K562 (cell line): ENCODE measurements at regions not wholly inside any gene's neighbourhood (a gene's known extent, or its start where the extent isn't known, plus 50 kb on each side); places are given as distances from the start of the nearest gene placed in this dataset.

ENCODE experiments used
- ATAC-seq: fragments of 200-7000 bp; cut with Tn5 transposase; 3 replicates; pipeline ENCODE4 v1.9.1; 2020; ENCODE audit warnings: moderate library complexity
- BruUV-seq: library from RNA; stranded (reverse); fragments of 400-500 nt; replicated peaks from 2 replicates; lab custom pipeline; 2021; lab: Mats Ljungman, UMichigan
- CTCF ChIA-PET: fragments of 300-600 bp; formaldehyde crosslinking; extraction: SDS; loops from one replicate; lab custom pipeline; 2021; ENCODE audit warnings: low intra/inter-chr PET ratio; lab: Yijun Ruan, JAX
- POLR2A ChIA-PET: fragments of 300-600, 350-650 bp; sonication (Branson Sonifier 250); formaldehyde crosslinking; extraction: SDS; loops from one replicate; lab custom pipeline; 2021; ENCODE audit warnings: antibody characterized with exemption, inconsistent platforms; lab: Yijun Ruan, JAX
- DNase-seq, 4 experiments: peaks; one replicate each; pipeline versions ENCODE4 v3.0.0 to v3.0.0-alpha.2; 2011 to 2018; ENCODE audit warnings: low spot score in 3 of 4, mixed read lengths in 3 of 4; ENCODE audit errors: extremely low read depth in 1 of 4
- FAIRE-seq: peaks from 2 replicates; lab custom pipeline; 2011; peaks lifted over from hg19 to GRCh38; lab: Jason Lieb, UNC
- H2AFZ ChIP-seq: 2 replicates; pipeline ENCODE4 v1.6.0; 2011; ENCODE audit warnings: low read depth, low read length, control low read depth, inconsistent platforms
- H3K27ac ChIP-seq: fragments of 200-600 bp; 3 replicates; pipeline ENCODE4 v1.8.0; 2011; ENCODE audit warnings: low read depth, mild to moderate bottlenecking, control low read depth, inconsistent platforms, low read length, moderate library complexity, mixed read lengths; ENCODE audit errors: extremely low read depth
- H3K27me3 ChIP-seq, 2 experiments: fragments of 300-600 bp in 1 of 2; 2 replicates in 1 of 2; 3 replicates in 1 of 2; pipeline versions ENCODE4 v1.6.0 to v1.8.0; 2011; ENCODE audit warnings: inconsistent platforms in 2 of 2, low read length in 2 of 2, mild to moderate bottlenecking in 1 of 2, mixed read lengths in 1 of 2, moderate library complexity in 1 of 2; ENCODE audit not compliant: control insufficient read depth in 2 of 2, insufficient read depth in 2 of 2
- H3K36me3 ChIP-seq: fragments of 300-600 bp; 3 replicates; pipeline ENCODE4 v1.8.0; 2011; ENCODE audit warnings: mild to moderate bottlenecking, low read length, inconsistent platforms; ENCODE audit not compliant: control insufficient read depth, insufficient read depth
- H3K4me1 ChIP-seq, 2 experiments: fragments of 200-600 bp in 1 of 2; replicated peaks in 1 of 2; 2 replicates in 1 of 2; 3 replicates in 1 of 2; pipeline versions ENCODE4 v1.5.1 to v1.8.0; 2011; ENCODE audit warnings: inconsistent platforms in 2 of 2, low read length in 2 of 2, mild to moderate bottlenecking in 1 of 2, mixed read lengths in 1 of 2, moderate library complexity in 1 of 2; ENCODE audit not compliant: control insufficient read depth in 2 of 2, insufficient read depth in 2 of 2
- H3K4me2 ChIP-seq: 2 replicates; pipeline ENCODE4 v1.6.1; 2011; ENCODE audit warnings: low read length, control low read depth, inconsistent platforms, mixed read lengths; ENCODE audit not compliant: insufficient read depth
- H3K4me3 ChIP-seq: fragments of 200-600 bp; sonication (generic), shearing (Covaris generic); 2 replicates; pipeline ENCODE4 v1.5.1; 2016; ENCODE audit warnings: control low read depth, inconsistent platforms
- H3K79me2 ChIP-seq: fragments of 200-600 bp; 3 replicates; pipeline ENCODE4 v1.8.0; 2011; ENCODE audit warnings: low read length, inconsistent platforms; ENCODE audit not compliant: control insufficient read depth, insufficient read depth
- H3K9ac ChIP-seq, 2 experiments: 2 replicates each; pipeline versions ENCODE4 v1.6.0 to v1.6.1; 2011; ENCODE audit warnings: low read depth in 2 of 2, low read length in 2 of 2, control low read depth in 1 of 2, inconsistent platforms in 1 of 2, mild to moderate bottlenecking in 1 of 2, mixed read lengths in 1 of 2; ENCODE audit not compliant: insufficient read depth in 1 of 2
- H3K9me1 ChIP-seq: one replicate; pipeline ENCODE4 v1.6.0; 2011; ENCODE audit warnings: inconsistent platforms, mild to moderate bottlenecking, low read length, moderate library complexity; ENCODE audit not compliant: control insufficient read depth, insufficient read depth
- H3K9me3 ChIP-seq: replicated peaks from 2 replicates; pipeline ENCODE4 v1.5.1; 2011; ENCODE audit warnings: low read depth, low read length, inconsistent platforms; ENCODE audit not compliant: control insufficient read depth, insufficient read depth
- H4K20me1 ChIP-seq: replicated peaks from 2 replicates; pipeline ENCODE4 v1.6.1; 2011; ENCODE audit warnings: low read length, inconsistent platforms, mixed read lengths; ENCODE audit not compliant: control insufficient read depth, insufficient read depth
- BACH1 ChIP-seq: fragments of 200-800 bp; sonication (Bioruptor generic); IDR thresholded peaks from 2 replicates; pipeline ENCODE4 v1.6.1; 2016; ENCODE audit warnings: missing genetic modification characterization, missing compliant biosample characterization
- FOS ChIP-seq: IDR thresholded peaks from 3 replicates; pipeline ENCODE4 v1.6.1; 2011; ENCODE audit not compliant: insufficient read length; ENCODE audit errors: extremely low read depth
- NR1H2 ChIP-seq: sonication (generic); formaldehyde crosslinking; IDR thresholded peaks from 2 replicates; pipeline ENCODE4 v1.4.0; 2020; ENCODE audit warnings: mild to moderate bottlenecking, missing genetic modification reagents
- PHF21A ChIP-seq: fragments of 450-650 bp; IDR thresholded peaks from 2 replicates; pipeline ENCODE4 v1.6.1; 2017; ENCODE audit warnings: low read depth, borderline replicate concordance
- POLR2G ChIP-seq: fragments of 200-400 bp; formaldehyde crosslinking; IDR thresholded peaks from 2 replicates; pipeline ENCODE4 v1.6.1; 2017; ENCODE audit warnings: low read depth, mild to moderate bottlenecking, antibody characterized with exemption, low read length, moderate library complexity
- SPI1 ChIP-seq: IDR thresholded peaks from 2 replicates; pipeline ENCODE4 v1.6.1; 2011; ENCODE audit warnings: low read depth, low read length, control low read depth, borderline replicate concordance
- SRSF3 ChIP-seq: fragments of 200-400 bp; formaldehyde crosslinking; IDR thresholded peaks from 2 replicates; pipeline ENCODE4 v1.6.1; 2016; ENCODE audit warnings: mild to moderate bottlenecking, low read length, moderate library complexity; ENCODE audit not compliant: insufficient read depth
- ZNF121 ChIP-seq: sonication (generic); formaldehyde crosslinking; conservative IDR thresholded peaks from 2 replicates; pipeline ENCODE4 v1.8.0; 2022; ENCODE audit warnings: missing genetic modification reagents
- ZNF175 ChIP-seq: fragments of 200-800 bp; sonication (Bioruptor generic); IDR thresholded peaks from 2 replicates; pipeline ENCODE4 v1.6.1; 2016; ENCODE audit warnings: low read depth, mild to moderate bottlenecking, missing genetic modification characterization, missing compliant biosample characterization
- ZNF407 ChIP-seq: fragments of 450-650 bp; IDR thresholded peaks from 2 replicates; pipeline ENCODE4 v1.6.1; 2016; ENCODE audit warnings: low read depth
- ZNF57 ChIP-seq: fragments of 450-650 bp; formaldehyde crosslinking; IDR thresholded peaks from 2 replicates; pipeline ENCODE4 v1.4.0; 2020; ENCODE audit warnings: mild to moderate bottlenecking, moderate library complexity
- WGBS: fragments of 100-300 bp; shearing (Covaris generic); methylation state at CpG from one replicate; pipeline ENCODE4 v1.1.6; 2016; ENCODE audit warnings: low coverage, mixed read lengths; ENCODE audit not compliant: insufficient coverage; ENCODE audit errors: missing lambda C conversion rate; 5-methylcytosine and 5-hydroxymethylcytosine counted together
- in situ Hi-C: fragments of 300-500 bp; cut with MboI; formaldehyde crosslinking; loops from 4 replicates; pipeline ENCODE4 v1.15.0; 2018; ENCODE audit warnings: inconsistent platforms, mixed read lengths
- intact Hi-C: fragments of 100-400 bp; cut with micrococcal nuclease; formaldehyde crosslinking; loops from 2 replicates; pipeline ENCODE4 v1.14.2; 2022

GRCh38 chr14:22408547-22408946 lies 180.5 kb downstream of the DAD1 start:
- Histone ChIP-seq H3K79me2 (no peaks in the 10 kb centered on the region), H3K4me1 (no peaks in the 10 kb centered on the region), H3K27me3 (peaks cover 0 to 6% of the 10 kb centered on the region in 2 experiments; a peak in 1 of 5 replicates), H3K36me3 (no peaks in the 10 kb centered on the region), H3K9ac (no peak overlapping the region), H3K9me3 (no peaks in the 10 kb centered on the region), H3K27ac (no peak overlapping the region), H3K4me3 (no peak overlapping the region), H3K4me2 (no peak overlapping the region), H3K9me1 (no peaks in the 10 kb centered on the region), H2AFZ (no peak overlapping the region), H4K20me1 (no peaks in the 10 kb centered on the region)
- 9% methylated on average over 1 of the region's 2 CpGs for WGBS
- ATAC-seq (no peak), DNase-seq (no peak), FAIRE-seq (no peak)
- TF ChIP-seq PHF21A (no peak), NR1H2 (CRISPR knock-in tag) (no peak), SPI1 (no peak), FOS (no peak), ZNF57 (no peak), POLR2G (no peak), BACH1 (tag) (no peak), SRSF3 (no peak), ZNF121 (CRISPR knock-in tag) (no peak), ZNF407 (no peak), ZNF175 (no peak)
- ChIA-PET POLR2A (interaction anchor here (0.6 kb wide), 1 partner anchor 243 kb away, joined by 4 read pairs; no protein-coding TSS in a partner anchor), CTCF (no interaction called here)
- no TSS peak for BruUV-seq
- intact Hi-C loops, result no loop called here
- in situ Hi-C loops, result no loop called here
